ENCODE measurements at regions not wholly inside any gene's neighbourhood (a gene's known extent, or its start where the extent isn't known, plus 50 kb on each side); places are given as distances from the start of the nearest gene placed in this dataset.

DNA sequence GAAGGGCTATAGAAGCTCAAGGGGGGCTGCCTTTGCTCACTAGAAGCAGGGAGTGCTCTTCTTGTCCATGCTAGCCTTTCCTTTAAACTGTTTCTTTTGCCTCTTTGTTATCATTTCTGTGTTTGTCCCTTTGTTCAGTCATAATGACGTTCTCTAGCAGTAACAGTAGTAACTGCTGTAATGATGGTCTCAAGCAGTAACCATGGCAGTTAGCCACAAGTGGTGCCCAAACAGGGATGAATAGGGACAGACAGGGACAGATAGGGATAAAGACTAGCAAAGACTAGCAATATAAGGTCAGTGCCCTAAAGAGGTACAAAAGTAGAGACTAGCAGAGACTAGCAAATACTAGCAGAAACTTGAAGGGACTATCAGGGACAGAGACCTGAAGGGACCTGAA is 869.0 kb upstream of the PRR20A start:
- BruUV-seq (replicated peaks), result no TSS peak
- FAIRE-seq, result no peak
- Histone ChIP-seq H3K27ac (ENCODE audit: insufficient read depth, low read depth, low read length) (no peak overlapping the region), H3K9ac (replicated peaks; ENCODE audit: extremely low read depth, insufficient read depth, low read length) (no peak overlapping the region), H3K79me2 (ENCODE audit: control insufficient read depth, insufficient read depth, low read length) (no peaks in the 10 kb centered on the region), H3K4me1 (ENCODE audit: control insufficient read depth, extremely low read depth, insufficient read depth, low read length) (no peaks in the 10 kb centered on the region), H4K20me1 (replicated peaks; ENCODE audit: control insufficient read depth, extremely low read depth, insufficient read depth, low read length) (no peaks in the 10 kb centered on the region), H2AFZ (ENCODE audit: low read depth, low read length) (no peak overlapping the region), H3K9me3 (replicated peaks; ENCODE audit: control insufficient read depth, insufficient read depth, low read length) (no peaks in the 10 kb centered on the region), H3K9me1 (replicated peaks; ENCODE audit: control insufficient read depth, extremely low read depth, insufficient read depth, low read length) (no peaks in the 10 kb centered on the region), H3K36me3 (ENCODE audit: control insufficient read depth in 2 of 2, extremely low read depth in 1 of 2, insufficient read depth in 2 of 2, low read length in 2 of 2) (no peaks in the 10 kb centered on the region), H3K27me3 (ENCODE audit: control insufficient read depth in 2 of 2, insufficient read depth in 2 of 2, low read length in 2 of 2) (no peaks in the 10 kb centered on the region), H3K4me3 (replicated peaks in 1 of 3; ENCODE audit: insufficient read depth in 1 of 3, low read depth in 1 of 3, low read length in 3 of 3) (no peak overlapping the region), H3K4me2 (ENCODE audit: insufficient read depth, low read length) (no peak overlapping the region)
- dilution Hi-C loops (cut with MboI; ENCODE audit: extremely low pct_ligation_motif_present, low sequenced_read_pairs), result no loop called here
- intact Hi-C loops (cut with micrococcal nuclease), result no loop called here
- ChIA-PET POLR2A (no interaction called here), CTCF (no interaction called here)
- TF ChIP-seq MYC (IDR thresholded peaks at IDR 0.05; ENCODE audit: low read depth, low read length) (no peak), POLR2AphosphoS5 (IDR thresholded peaks at IDR 0.05; ENCODE audit: insufficient read depth, low read depth, low read length) (no peak), POLR2A (IDR thresholded peaks at IDR 0.05; ENCODE audit: low read depth, low read length) (no peak), JUN (IDR thresholded peaks at IDR 0.05; ENCODE audit: borderline replicate concordance, insufficient read depth, insufficient read length, low read depth) (no peak), GATA2 (IDR thresholded peaks at IDR 0.05; ENCODE audit: insufficient read depth, insufficient read length, low read depth, low read length) (no peak)
- TF ChIP-seq, protein P1, sequence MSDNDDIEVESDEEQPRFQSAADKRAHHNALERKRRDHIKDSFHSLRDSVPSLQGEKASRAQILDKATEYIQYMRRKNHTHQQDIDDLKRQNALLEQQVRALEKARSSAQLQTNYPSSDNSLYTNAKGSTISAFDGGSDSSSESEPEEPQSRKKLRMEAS (IDR thresholded peaks at IDR 0.05; ENCODE audit: insufficient read depth, insufficient read length), result no peak
- no peak for DNase-seq (ENCODE audit: low read depth, low spot score)

DNA sequence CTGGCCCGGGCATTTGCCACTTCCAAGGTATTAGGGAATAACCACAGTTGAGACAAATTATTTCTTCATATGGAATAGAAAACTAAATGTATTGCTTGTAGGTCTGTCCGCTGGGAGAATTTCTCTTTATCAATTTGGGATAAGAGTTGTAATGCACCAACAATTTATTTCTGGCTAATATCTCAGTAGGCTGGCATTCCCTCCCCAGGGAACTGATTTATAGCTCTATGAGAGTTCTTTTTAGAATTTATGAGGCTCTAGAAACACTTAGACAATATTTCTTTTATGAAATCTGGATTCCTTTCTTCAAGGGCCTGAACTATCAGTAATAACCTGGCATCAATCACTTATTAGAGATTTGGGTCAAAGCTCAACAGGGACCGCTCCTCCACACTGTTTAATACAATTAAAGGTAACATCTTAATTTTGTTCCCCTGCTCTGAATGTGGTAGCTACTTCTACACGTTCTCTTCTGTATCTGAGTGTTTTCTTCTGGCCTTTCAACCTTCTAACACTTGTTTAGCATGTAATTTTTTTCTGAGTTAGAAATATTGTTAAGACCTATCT is 857.4 kb upstream of the PRR20A start:
- Histone ChIP-seq H3K9me1 (replicated peaks; ENCODE audit: control insufficient read depth, extremely low read depth, insufficient read depth, low read length) (no peaks in the 10 kb centered on the region), H3K27ac (ENCODE audit: insufficient read depth, low read depth, low read length) (no peak overlapping the region), H3K79me2 (ENCODE audit: control insufficient read depth, insufficient read depth, low read length) (no peaks in the 10 kb centered on the region), H4K20me1 (replicated peaks; ENCODE audit: control insufficient read depth, extremely low read depth, insufficient read depth, low read length) (no peaks in the 10 kb centered on the region), H2AFZ (ENCODE audit: low read depth, low read length) (no peak overlapping the region), H3K36me3 (ENCODE audit: control insufficient read depth in 2 of 2, extremely low read depth in 1 of 2, insufficient read depth in 2 of 2, low read length in 2 of 2) (no peaks in the 10 kb centered on the region), H3K4me2 (ENCODE audit: insufficient read depth, low read length) (no peak overlapping the region), H3K4me3 (replicated peaks in 1 of 3; ENCODE audit: insufficient read depth in 1 of 3, low read depth in 1 of 3, low read length in 3 of 3) (no peak overlapping the region), H3K4me1 (ENCODE audit: control insufficient read depth, extremely low read depth, insufficient read depth, low read length) (no peaks in the 10 kb centered on the region), H3K27me3 (ENCODE audit: control insufficient read depth in 2 of 2, insufficient read depth in 2 of 2, low read length in 2 of 2) (no peaks in the 10 kb centered on the region), H3K9me3 (replicated peaks; ENCODE audit: control insufficient read depth, insufficient read depth, low read length) (no peaks in the 10 kb centered on the region), H3K9ac (replicated peaks; ENCODE audit: extremely low read depth, insufficient read depth, low read length) (no peak overlapping the region)
- dilution Hi-C loops (cut with MboI; ENCODE audit: extremely low pct_ligation_motif_present, low sequenced_read_pairs) (no loop called here), intact Hi-C loops (cut with micrococcal nuclease) (no loop called here)
- no TSS peak for BruUV-seq (replicated peaks)
- POLR2A ChIA-PET, result no interaction called here
- CTCF ChIA-PET, result no interaction called here
- TF ChIP-seq POLR2AphosphoS5 (IDR thresholded peaks at IDR 0.05; ENCODE audit: insufficient read depth, low read depth, low read length) (no peak), FOS (IDR thresholded peaks at IDR 0.05; ENCODE audit: borderline replicate concordance, insufficient read depth, low read length) (no peak), CTCF (IDR thresholded peaks at IDR 0.05; ENCODE audit: extremely low read depth in 1 of 2, insufficient read depth in 1 of 2, low read depth in 1 of 2, low read length in 2 of 2) (no peak), POLR2A (IDR thresholded peaks at IDR 0.05; ENCODE audit: low read depth, low read length) (no peak), JUN (IDR thresholded peaks at IDR 0.05; ENCODE audit: borderline replicate concordance, insufficient read depth, insufficient read length, low read depth) (no peak), EZH2 (IDR thresholded peaks at IDR 0.05; ENCODE audit: borderline replicate concordance, low read depth, low read length, severe bottlenecking) (no peak), MYC (IDR thresholded peaks at IDR 0.05; ENCODE audit: low read depth, low read length) (no peak), GATA2 (IDR thresholded peaks at IDR 0.05; ENCODE audit: insufficient read depth, insufficient read length, low read depth, low read length) (no peak)
- TF ChIP-seq, protein P1 (IDR thresholded peaks at IDR 0.05; ENCODE audit: insufficient read depth, insufficient read length), result no peak
- DNase-seq (ENCODE audit: low read depth, low spot score) (no peak), FAIRE-seq (no peak)
